ENCODE measurements at regions not wholly inside any gene's neighbourhood (a gene's known extent, or its start where the extent isn't known, plus 50 kb on each side); places are given as distances from the start of the nearest gene placed in this dataset.
"Not testable (repeated sequence)": the region's sequence is repeated elsewhere in the genome, so short reads cannot be mapped to it uniquely, and the experiment has no call there.

DNA sequence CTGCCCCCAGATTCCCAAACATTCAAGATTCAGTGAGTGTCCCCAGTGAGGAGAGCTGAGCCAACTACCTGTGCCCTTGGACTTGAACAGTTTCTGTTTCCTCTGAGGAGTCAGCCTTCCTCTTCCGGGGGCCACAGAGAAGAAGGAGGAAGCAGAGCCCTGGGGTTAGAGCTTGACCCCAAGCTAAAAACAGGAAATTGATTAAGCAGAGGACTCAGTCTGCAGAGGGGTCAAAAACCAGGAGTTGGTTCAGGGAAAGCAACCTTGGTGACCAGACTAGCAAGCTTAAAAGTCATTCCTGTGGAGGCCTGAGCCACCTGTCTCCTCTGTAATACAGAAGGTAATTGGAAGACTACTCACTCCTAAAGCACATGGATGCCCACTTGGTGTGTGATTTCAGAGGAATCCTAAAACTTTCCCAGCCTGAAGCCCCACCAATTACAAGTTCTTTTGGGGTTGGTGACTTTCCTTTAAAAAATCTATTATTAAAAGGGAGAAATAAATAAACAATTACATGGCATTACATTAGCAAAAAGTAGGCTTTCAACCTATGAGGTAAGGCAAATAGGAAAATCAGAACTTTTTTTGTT, 64.2 kb upstream of the SELENOP start:
- 67 to 76% methylated on average over 1 of the region's 1 CpG for WGBS, 2 donors
- intact Hi-C loops (cut with DNase I) = no loop called here
- Histone ChIP-seq H3K4me3 (replicated peaks in 1 of 3) (no peak overlapping the region), H3K27ac (no peak overlapping the region), H3K4me1 (peaks cover 4 to 15% of the 10 kb centered on the region in 2 donors), H3K27me3 (no peaks in the 10 kb centered on the region), H3K36me3 (no peaks in the 10 kb centered on the region), H3K9me3 (no peaks in the 10 kb centered on the region)
- no peak for TF ChIP-seq POLR2A (IDR thresholded peaks at IDR 0.05)
- TF ChIP-seq, protein P1, sequence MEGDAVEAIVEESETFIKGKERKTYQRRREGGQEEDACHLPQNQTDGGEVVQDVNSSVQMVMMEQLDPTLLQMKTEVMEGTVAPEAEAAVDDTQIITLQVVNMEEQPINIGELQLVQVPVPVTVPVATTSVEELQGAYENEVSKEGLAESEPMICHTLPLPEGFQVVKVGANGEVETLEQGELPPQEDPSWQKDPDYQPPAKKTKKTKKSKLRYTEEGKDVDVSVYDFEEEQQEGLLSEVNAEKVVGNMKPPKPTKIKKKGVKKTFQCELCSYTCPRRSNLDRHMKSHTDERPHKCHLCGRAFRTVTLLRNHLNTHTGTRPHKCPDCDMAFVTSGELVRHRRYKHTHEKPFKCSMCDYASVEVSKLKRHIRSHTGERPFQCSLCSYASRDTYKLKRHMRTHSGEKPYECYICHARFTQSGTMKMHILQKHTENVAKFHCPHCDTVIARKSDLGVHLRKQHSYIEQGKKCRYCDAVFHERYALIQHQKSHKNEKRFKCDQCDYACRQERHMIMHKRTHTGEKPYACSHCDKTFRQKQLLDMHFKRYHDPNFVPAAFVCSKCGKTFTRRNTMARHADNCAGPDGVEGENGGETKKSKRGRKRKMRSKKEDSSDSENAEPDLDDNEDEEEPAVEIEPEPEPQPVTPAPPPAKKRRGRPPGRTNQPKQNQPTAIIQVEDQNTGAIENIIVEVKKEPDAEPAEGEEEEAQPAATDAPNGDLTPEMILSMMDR (IDR thresholded peaks at IDR 0.05) = no peak
- DNase-seq = no peak

DNA sequence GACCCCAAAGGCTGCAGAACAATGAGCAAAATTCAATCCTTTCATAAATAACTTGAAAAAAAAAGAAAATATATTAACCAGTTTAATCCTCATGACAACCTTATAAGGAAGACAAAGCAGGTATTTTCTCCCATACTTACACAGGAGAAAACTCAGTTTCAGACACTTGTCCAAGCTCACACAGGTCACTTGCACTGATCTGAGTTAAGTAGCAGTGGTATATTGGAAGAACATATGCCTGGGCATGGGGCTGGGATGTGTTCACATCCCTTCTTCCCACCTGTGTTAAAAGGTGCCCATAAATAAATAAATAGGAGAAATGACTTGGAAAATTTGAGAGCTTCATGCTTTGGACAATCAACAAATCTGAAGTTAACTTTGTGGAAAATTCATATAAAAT, 63.5 kb upstream of the SELENOP start:
- no peak for TF ChIP-seq POLR2A (IDR thresholded peaks at IDR 0.05)
- TF ChIP-seq, protein P1 (IDR thresholded peaks at IDR 0.05) = no peak
- Histone ChIP-seq H3K27me3 (no peaks in the 10 kb centered on the region), H3K27ac (no peak overlapping the region), H3K4me3 (replicated peaks in 1 of 3) (no peak overlapping the region), H3K9me3 (no peaks in the 10 kb centered on the region), H3K36me3 (no peaks in the 10 kb centered on the region), H3K4me1 (peaks cover 4 to 15% of the 10 kb centered on the region in 2 donors)
- no peak for DNase-seq
- intact Hi-C loops (cut with DNase I) = no loop called here

DNA sequence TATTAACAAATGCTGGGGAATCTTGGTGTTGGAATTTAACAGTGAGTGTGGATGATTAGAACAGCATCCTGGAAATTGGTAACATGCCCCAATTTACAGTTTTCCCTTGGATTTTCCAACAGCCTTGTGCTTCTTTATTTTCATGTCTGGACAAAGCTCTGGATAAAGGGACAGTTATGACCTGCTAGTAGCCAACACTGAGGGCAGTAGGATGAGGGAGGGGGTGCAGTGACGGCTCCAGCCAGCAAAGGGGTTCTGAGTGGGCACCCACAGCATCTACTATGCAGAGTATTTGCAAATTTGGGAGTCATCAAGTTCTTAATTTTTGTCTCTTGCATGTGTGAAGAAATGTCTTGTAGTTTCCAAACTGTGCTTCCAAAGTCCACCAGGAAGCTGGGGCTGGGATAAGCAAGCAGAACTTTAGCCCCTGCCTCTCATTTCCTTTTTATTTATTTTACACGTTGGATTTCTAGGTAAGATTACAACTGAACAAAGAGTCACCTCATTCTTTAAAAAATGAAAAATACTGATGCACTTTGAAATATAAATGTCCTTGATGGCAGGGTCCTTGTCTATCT, 63.0 kb upstream of the SELENOP start:
- H3K4me1 ChIP-seq = peaks cover 4 to 15% of the 10 kb centered on the region in 2 donors
- H3K27me3 ChIP-seq = no peaks in the 10 kb centered on the region
- H3K27ac ChIP-seq = no peak overlapping the region
- H3K9me3 ChIP-seq = no peaks in the 10 kb centered on the region
- WGBS, 2 donors = 65 to 68% methylated on average over 2 of the region's 2 CpGs
- no peak overlapping the region for H3K4me3 ChIP-seq (replicated peaks in 1 of 3)
- TF ChIP-seq, protein P1 (IDR thresholded peaks at IDR 0.05) = no peak
- no peak for TF ChIP-seq POLR2A (IDR thresholded peaks at IDR 0.05)
- H3K36me3 ChIP-seq = no peaks in the 10 kb centered on the region
- no peak for DNase-seq
- intact Hi-C loops (cut with DNase I) = no loop called here

DNA sequence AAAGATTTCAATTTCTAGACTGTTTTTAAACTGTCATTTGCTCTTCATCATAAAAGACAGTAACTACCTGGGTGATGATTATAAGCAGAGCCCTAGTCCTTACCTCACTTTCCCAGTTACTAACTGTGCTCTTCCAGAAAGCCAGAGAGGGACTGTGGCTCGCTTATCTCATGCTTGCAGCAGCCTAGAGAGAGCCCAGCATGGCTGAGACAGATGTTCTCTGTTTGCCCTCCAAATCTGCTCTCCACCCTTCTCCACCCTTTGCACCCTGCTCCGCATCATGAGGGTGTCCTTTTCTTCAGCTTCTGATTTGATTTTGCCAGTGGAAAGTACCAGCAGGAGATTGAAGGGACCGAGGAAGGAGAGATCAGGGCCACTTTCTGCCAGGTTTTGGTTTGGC, 61.2 kb upstream of the SELENOP start:
- Histone ChIP-seq H3K9me3 (no peaks in the 10 kb centered on the region), H3K36me3 (no peaks in the 10 kb centered on the region)
- intact Hi-C loops (cut with DNase I) = no loop called here

DNA sequence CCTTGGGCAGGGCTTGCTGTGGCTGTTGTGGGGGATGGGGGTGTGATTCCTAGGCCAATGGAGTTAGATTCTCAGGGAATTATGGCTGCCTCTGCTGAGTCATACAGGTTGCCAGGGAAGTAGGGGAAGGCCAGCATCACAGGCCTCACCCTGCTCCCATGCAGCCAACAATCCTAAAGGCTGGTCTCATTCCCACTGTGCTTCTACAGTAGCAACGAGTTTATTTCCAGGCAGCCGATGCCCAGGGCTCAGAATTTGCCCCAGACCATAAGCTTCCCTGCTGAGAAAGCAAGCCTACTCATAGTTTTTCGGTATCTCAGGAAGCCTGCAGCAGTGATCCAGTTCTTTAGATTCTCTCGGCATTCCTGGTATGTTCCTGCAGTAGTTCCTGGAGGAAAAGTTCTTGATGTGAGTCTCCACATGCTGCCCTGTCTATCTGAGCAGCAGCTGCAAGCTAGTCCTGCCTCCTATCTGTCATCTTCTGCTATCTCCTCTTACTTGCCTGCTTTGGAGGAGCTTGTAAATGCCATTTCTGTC, 59.3 kb upstream of the SELENOP start:
- intact Hi-C loops (cut with DNase I) = no loop called here
- Histone ChIP-seq H3K27me3 (no peaks in the 10 kb centered on the region), H3K36me3 (no peaks in the 10 kb centered on the region), H3K9me3 (no peaks in the 10 kb centered on the region), H3K4me1 (peaks cover 0 to 4% of the 10 kb centered on the region in 2 donors), H3K27ac (no peak overlapping the region), H3K4me3 (replicated peaks in 1 of 3) (no peak overlapping the region)
- TF ChIP-seq POLR2A (IDR thresholded peaks at IDR 0.05) = no peak
- TF ChIP-seq, protein P1 (IDR thresholded peaks at IDR 0.05) = no peak
- 88 to 91% methylated on average over 4 of the region's 4 CpGs for WGBS, 2 donors
- DNase-seq = no peak

More for the DNA sequence above, 61.2 kb upstream of the SELENOP start:
- peaks cover 0 to 9% of the 10 kb centered on the region in 2 donors for H3K4me1 ChIP-seq
- no peak for DNase-seq
- 87 to 91% methylated on average over 3 of the region's 3 CpGs for WGBS, 2 donors
- TF ChIP-seq POLR2A (IDR thresholded peaks at IDR 0.05) = no peak
- TF ChIP-seq, protein P1 (IDR thresholded peaks at IDR 0.05) = no peak
- H3K27me3 ChIP-seq = no peaks in the 10 kb centered on the region
- no peak overlapping the region for H3K27ac ChIP-seq
- H3K4me3 ChIP-seq (replicated peaks in 1 of 3) = no peak overlapping the region

DNA sequence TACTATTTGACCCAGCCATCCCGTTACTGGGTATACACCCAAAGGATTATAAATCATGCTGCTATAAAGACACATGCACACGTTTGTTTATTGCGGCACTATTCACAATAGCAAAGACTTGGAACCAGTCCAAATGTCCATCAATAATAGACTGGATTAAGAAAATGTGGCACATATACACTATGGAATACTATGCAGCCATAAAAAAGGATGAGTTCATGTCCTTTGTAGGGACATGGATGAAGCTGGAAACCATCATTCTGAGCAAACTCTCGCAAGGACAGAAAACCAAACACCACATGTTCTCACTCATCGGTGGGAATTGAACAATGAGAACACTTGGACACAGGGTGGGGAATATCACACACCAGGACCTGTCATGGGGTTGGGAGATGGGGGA, 56.7 kb upstream of the SELENOP start:
- H3K27me3 ChIP-seq; H3K27ac ChIP-seq; H3K9me3 ChIP-seq; DNase-seq; intact Hi-C loops (cut with DNase I); H3K4me1 ChIP-seq; H3K36me3 ChIP-seq; H3K4me3 ChIP-seq (replicated peaks in 1 of 3): not testable (repeated sequence)
- 92 to 96% methylated on average over 5 of the region's 5 CpGs for WGBS, 2 donors

DNA sequence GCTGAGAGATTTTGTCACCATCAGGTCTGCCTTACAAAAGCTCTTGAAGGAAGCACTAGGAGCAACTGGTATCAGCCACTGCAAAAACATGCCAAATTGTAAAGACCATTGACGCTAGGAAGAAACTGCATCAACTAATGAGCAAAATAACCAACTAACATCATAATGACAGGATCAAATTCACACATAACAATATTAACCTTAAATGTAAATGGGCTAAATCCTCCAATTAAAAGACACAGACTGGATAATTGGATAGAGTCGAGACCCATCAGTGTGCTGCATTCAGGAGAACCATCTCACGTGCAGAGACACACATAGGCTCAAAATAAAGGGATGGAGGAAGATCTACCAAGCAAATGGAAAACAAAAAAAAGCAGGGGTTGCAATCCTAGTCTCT, 53.1 kb upstream of the SELENOP start:
- DNase-seq; H3K27ac ChIP-seq; intact Hi-C loops (cut with DNase I); H3K36me3 ChIP-seq; H3K4me3 ChIP-seq (replicated peaks in 1 of 3); H3K27me3 ChIP-seq; H3K4me1 ChIP-seq; H3K9me3 ChIP-seq: not testable (repeated sequence)
- 89 to 93% methylated on average over 3 of the region's 3 CpGs for WGBS, 2 donors

Data from thyroid gland (tissue), 4 donors.